ENCODE measurements at regions not wholly inside any gene's neighbourhood (a gene's known extent, or its start where the extent isn't known, plus 50 kb on each side); places are given as distances from the start of the nearest gene placed in this dataset.

GRCh38 chr16:6113749-6114148, 1016.2 kb upstream of the EEF2KMT start:
- no peak overlapping the region for H2AFZ ChIP-seq (replicated peaks; ENCODE audit: low read length, poor library complexity)
- WGBS, 2 experiments (ENCODE audit: extremely low coverage in 2 of 2, insufficient read length in 1 of 2) = no CpG with 5 or more reads among the region's 6 CpGs
- H3K9ac ChIP-seq (ENCODE audit: low read depth, low read length) = no peak overlapping the region
- no peak overlapping the region for H2AK5ac ChIP-seq (ENCODE audit: low read depth, low read length)
- no peak overlapping the region for H2BK5ac ChIP-seq (ENCODE audit: low read depth, low read length, poor library complexity, severe bottlenecking)
- ChIA-PET CTCF (interaction anchor here (0.6 kb wide), 1 partner anchor 84 kb away, joined by 3 read pairs; no protein-coding TSS in a partner anchor), POLR2A (ENCODE audit: unreplicated experiment) (no interaction called here)
- dilution Hi-C loops (cut with HindIII; ENCODE audit: low sequenced_read_pairs, unreplicated experiment) = no loop called here
- H3K4me1 ChIP-seq (ENCODE audit: control insufficient read depth, insufficient read depth, low read length) = no peaks in the 10 kb centered on the region
- no peak overlapping the region for H3K14ac ChIP-seq (replicated peaks; ENCODE audit: low read depth, low read length)
- intact Hi-C loops (cut with micrococcal nuclease) = no loop called here
- TF ChIP-seq USF2 (IDR thresholded peaks at IDR 0.05; ENCODE audit: low read depth, low read length) (no peak), RCOR1 (IDR thresholded peaks at IDR 0.05; ENCODE audit: insufficient replicate concordance, low read length) (no peak), CTCF (conservative IDR thresholded peaks at IDR 0.05; ENCODE audit: low read depth, low read length) (no peak), BHLHE40 (IDR thresholded peaks at IDR 0.05; ENCODE audit: low read depth, low read length) (no peak), POLR2A (IDR thresholded peaks at IDR 0.05; ENCODE audit: low read depth, low read length) (no peak), FOS (IDR thresholded peaks at IDR 0.05; ENCODE audit: low read depth, low read length) (no peak), RFX5 (IDR thresholded peaks at IDR 0.05; ENCODE audit: low read depth, low read length) (no peak), MAFK (IDR thresholded peaks at IDR 0.05; ENCODE audit: low read depth, low read length) (no peak), MXI1 (IDR thresholded peaks at IDR 0.05; ENCODE audit: borderline replicate concordance, low read depth, low read length) (no peak), CHD1 (IDR thresholded peaks at IDR 0.05; ENCODE audit: low read depth, low read length) (no peak), RAD21 (IDR thresholded peaks at IDR 0.05; ENCODE audit: low read length) (no peak), MAZ (IDR thresholded peaks at IDR 0.05; ENCODE audit: borderline replicate concordance, low read depth, low read length) (no peak), ELK1 (IDR thresholded peaks at IDR 0.05; ENCODE audit: borderline replicate concordance, low read depth, low read length) (no peak), SMC3 (IDR thresholded peaks at IDR 0.05; ENCODE audit: low read depth, low read length) (no peak), NFE2L2 (IDR thresholded peaks at IDR 0.05; ENCODE audit: low read depth, low read length) (no peak), CEBPB (IDR thresholded peaks at IDR 0.05; ENCODE audit: low read depth, low read length) (no peak)
- H2BK20ac ChIP-seq (ENCODE audit: low read depth, low read length) = no peak overlapping the region
- no peak overlapping the region for H3K56ac ChIP-seq (ENCODE audit: extremely low read depth, insufficient read depth, low read length)
- in situ Hi-C loops (cut with MboI; ENCODE audit: low sequenced_read_pairs) = no loop called here
- H3K18ac ChIP-seq (ENCODE audit: low read depth, low read length) = no peak overlapping the region
- no peak overlapping the region for H2BK15ac ChIP-seq (ENCODE audit: low read depth, low read length)
- H3K36me3 ChIP-seq (ENCODE audit: control insufficient read depth, insufficient read depth, low read length) = no peaks in the 10 kb centered on the region
- H4K8ac ChIP-seq (ENCODE audit: low read depth in 2 of 2, low read length in 2 of 2) = no peak overlapping the region
- no peak overlapping the region for H2AK9ac ChIP-seq (replicated peaks; ENCODE audit: low read depth, low read length, poor library complexity)
- no peaks in the 10 kb centered on the region for H4K20me1 ChIP-seq (ENCODE audit: insufficient read depth, low read length)
- H3K27ac ChIP-seq (ENCODE audit: insufficient read depth, low read length) = no peak overlapping the region
- no peak overlapping the region for H4K5ac ChIP-seq (ENCODE audit: low read depth, low read length)
- no peak overlapping the region for H3K4me2 ChIP-seq (ENCODE audit: low read depth, low read length)
- no peak overlapping the region for H3K4ac ChIP-seq (ENCODE audit: low read depth, low read length)
- no peak for ATAC-seq (ENCODE audit: low read depth)
- DNase-seq = no peak
- no peak overlapping the region for H4K91ac ChIP-seq (ENCODE audit: insufficient read depth, low read depth, low read length)
- no peak overlapping the region for H3K23ac ChIP-seq (ENCODE audit: low read depth, low read length)
- no peaks in the 10 kb centered on the region for H3K79me1 ChIP-seq (ENCODE audit: low read depth in 1 of 2, low read length in 2 of 2)
- no peak overlapping the region for H2BK120ac ChIP-seq (ENCODE audit: low read depth, low read length)
- no TSS peak for BruUV-seq (replicated peaks)
- no peaks in the 10 kb centered on the region for H3K9me1 ChIP-seq (ENCODE audit: insufficient read depth, low read length)
- no peaks in the 10 kb centered on the region; the same call in none of the 2 replicates for H3K9me3 ChIP-seq (ENCODE audit: control insufficient read depth, insufficient read depth, low read length)
- no peaks in the 10 kb centered on the region for H3K27me3 ChIP-seq (ENCODE audit: control insufficient read depth, insufficient read depth, low read length)
- H3K4me3 ChIP-seq (ENCODE audit: insufficient read depth, low read depth, low read length) = no peak overlapping the region
